Activated CD8-positive, alpha-beta memory T cell treated with anti-CD3 and anti-CD28 coated beads, Interleukin-2, amount 10 ng/mL, durations not matched to agents 7 days and 5 days (primary cell): ENCODE measurements at regions not wholly inside any gene's neighbourhood (a gene's known extent, or its start where the extent isn't known, plus 50 kb on each side); places are given as distances from the start of the nearest gene placed in this dataset.

Source experiments
- ATAC-seq: fragments of 150-1000 bp; cut with Tn5 transposase; one replicate; pipeline ENCODE4 v1.10.0; 2021; ENCODE audit warnings: moderate library complexity
- CTCF ChIA-PET: fragments of 350-600 bp; sonication (Branson Sonifier 250); formaldehyde crosslinking; loops from one replicate; lab custom pipeline; 2021; ENCODE audit warnings: antibody characterized with exemption; lab: Charles Lee
- DNase-seq: peaks from one replicate; pipeline ENCODE4 v3.0.0-alpha.2; 2020
- H3K27ac Mint-ChIP-seq: one replicate; pipeline ENCODE4 v1.8.0; 2021; ENCODE audit warnings: mild to moderate bottlenecking, mixed read lengths
- H3K27me3 Mint-ChIP-seq: one replicate; pipeline ENCODE4 v1.8.0; 2021; ENCODE audit warnings: mixed read lengths
- H3K36me3 Mint-ChIP-seq: one replicate; pipeline ENCODE4 v1.8.0; 2021; ENCODE audit warnings: mild to moderate bottlenecking, mixed read lengths
- H3K4me1 Mint-ChIP-seq: one replicate; pipeline ENCODE4 v1.8.0; 2021; ENCODE audit warnings: mixed read lengths
- H3K4me3 Mint-ChIP-seq: one replicate; pipeline ENCODE4 v1.8.0; 2021; ENCODE audit warnings: mild to moderate bottlenecking, moderate library complexity, mixed read lengths
- H3K9me3 Mint-ChIP-seq: one replicate; pipeline ENCODE4 v1.8.0; 2022; ENCODE audit warnings: low read depth, mixed read lengths

- no peak for DNase-seq
- CTCF ChIA-PET: no interaction called here
- no peak for ATAC-seq
- Mint-ChIP-seq H3K9me3 (no peaks in the 10 kb centered on the region), H3K4me1 (no peaks in the 10 kb centered on the region), H3K36me3 (no peaks in the 10 kb centered on the region), H3K4me3 (no peak overlapping the region), H3K27me3 (peaks cover 5% of the 10 kb centered on the region), H3K27ac (no peak overlapping the region)
These were observed 319.2 kb downstream of the LRATD1 start for GRCh38 chr2:14951569-14952285.

GRCh38 chr2:14952400-14952963 is 320.0 kb downstream of the LRATD1 start:
- Mint-ChIP-seq H3K9me3 (no peaks in the 10 kb centered on the region), H3K36me3 (no peaks in the 10 kb centered on the region), H3K4me1 (no peaks in the 10 kb centered on the region), H3K4me3 (no peak overlapping the region), H3K27ac (no peak overlapping the region), H3K27me3 (peaks cover 2% of the 10 kb centered on the region)
- CTCF ChIA-PET: no interaction called here
- ATAC-seq (no peak), DNase-seq (no peak)

DNA sequence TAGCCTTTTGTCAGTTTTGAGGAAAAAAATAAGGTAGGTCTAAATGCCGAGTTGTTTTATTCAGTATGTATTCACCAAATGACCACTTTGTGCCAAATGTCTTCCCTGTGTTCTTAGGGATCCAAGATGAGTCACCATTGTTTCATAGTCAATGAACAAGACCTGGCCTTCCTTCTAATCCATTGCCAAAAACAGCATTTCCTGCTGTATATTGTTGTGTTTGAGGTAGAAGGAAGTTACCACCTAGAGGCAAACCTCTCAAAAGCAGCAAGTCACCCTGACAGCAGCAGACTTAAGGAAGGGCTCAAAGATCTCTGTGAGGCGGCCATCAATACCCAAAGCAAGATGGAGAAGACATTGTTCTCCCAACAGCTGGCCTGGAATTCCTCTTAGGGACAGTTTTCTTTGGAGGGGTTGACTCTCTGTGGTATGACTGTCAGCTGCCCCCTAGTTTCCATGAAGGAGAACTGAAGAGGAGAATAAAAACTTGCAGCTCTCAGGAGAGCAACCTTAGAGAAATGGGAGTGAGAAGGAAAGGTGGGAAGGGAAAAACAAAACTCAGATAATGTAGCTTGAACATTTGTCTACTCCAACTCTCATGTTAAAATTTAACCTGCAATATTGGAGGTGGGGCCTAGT is 328.3 kb downstream of the LRATD1 start:
- Mint-ChIP-seq H3K27me3 (no peaks in the 10 kb centered on the region), H3K27ac (no peak overlapping the region), H3K36me3 (no peaks in the 10 kb centered on the region), H3K4me1 (no peaks in the 10 kb centered on the region), H3K4me3 (no peak overlapping the region), H3K9me3 (no peaks in the 10 kb centered on the region)
- no peak for ATAC-seq
- CTCF ChIA-PET: no interaction called here
- no peak for DNase-seq

GRCh38 chr2:14967729-14968128 is 335.2 kb downstream of the LRATD1 start:
- no peak overlapping the region for H3K27ac Mint-ChIP-seq
- no peak overlapping the region for H3K4me3 Mint-ChIP-seq
- H3K27me3 Mint-ChIP-seq: peaks cover 4% of the 10 kb centered on the region
- no peaks in the 10 kb centered on the region for H3K4me1 Mint-ChIP-seq
- no peak for ATAC-seq
- H3K9me3 Mint-ChIP-seq: peaks cover 3% of the 10 kb centered on the region
- CTCF ChIA-PET: no interaction called here
- DNase-seq: no peak
- H3K36me3 Mint-ChIP-seq: no peaks in the 10 kb centered on the region

DNA sequence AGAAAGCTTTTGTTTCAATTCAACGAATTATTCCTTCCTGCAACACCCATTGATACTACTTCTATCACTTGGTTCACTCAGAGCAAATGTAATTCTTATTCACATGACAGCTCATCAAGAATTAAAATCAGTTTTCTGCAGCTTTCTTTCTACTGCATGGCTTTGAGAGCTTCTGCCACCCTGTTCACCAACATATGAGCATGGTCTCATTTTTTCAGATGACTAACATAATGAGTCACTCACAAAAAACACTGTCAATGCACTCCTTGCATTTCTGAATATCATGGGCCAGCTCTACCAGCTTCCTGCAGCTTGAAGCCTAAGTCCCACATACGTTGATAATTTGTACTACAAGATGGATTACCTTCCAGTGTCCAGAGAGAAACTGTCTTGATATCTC is 342.9 kb downstream of the LRATD1 start:
- CTCF ChIA-PET: no interaction called here
- Mint-ChIP-seq H3K4me1 (no peaks in the 10 kb centered on the region), H3K27me3 (peaks cover 15% of the 10 kb centered on the region), H3K36me3 (no peaks in the 10 kb centered on the region), H3K4me3 (no peak overlapping the region), H3K9me3 (peaks cover 3% of the 10 kb centered on the region), H3K27ac (no peak overlapping the region)
- DNase-seq: no peak
- no peak for ATAC-seq

DNA sequence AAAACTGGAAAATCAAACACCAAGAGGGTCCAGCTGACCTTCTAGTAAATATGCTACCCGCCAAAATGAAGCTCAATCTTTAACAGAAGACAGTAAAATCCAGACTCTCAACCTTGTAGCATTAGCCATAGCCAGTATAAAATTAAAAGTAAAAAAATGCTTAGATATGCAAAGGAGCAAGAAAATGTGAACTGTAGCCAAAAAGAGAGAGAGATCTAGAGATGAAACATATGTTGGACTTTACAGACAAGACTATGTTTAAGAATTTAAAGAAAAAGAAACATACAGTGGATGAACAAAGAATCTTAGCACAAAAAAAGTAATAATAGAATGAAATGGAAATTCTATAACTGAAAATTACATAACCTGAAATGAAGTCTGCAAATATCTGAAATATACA is 344.5 kb downstream of the LRATD1 start:
- DNase-seq (no peak), ATAC-seq (no peak)
- CTCF ChIA-PET: no interaction called here
- peaks cover 13% of the 10 kb centered on the region for H3K27me3 Mint-ChIP-seq
- no peaks in the 10 kb centered on the region for H3K4me1 Mint-ChIP-seq
- no peaks in the 10 kb centered on the region for H3K36me3 Mint-ChIP-seq
- H3K27ac Mint-ChIP-seq: no peak overlapping the region
- no peak overlapping the region for H3K4me3 Mint-ChIP-seq
- H3K9me3 Mint-ChIP-seq: no peaks in the 10 kb centered on the region

- CTCF ChIA-PET: no interaction called here
- Mint-ChIP-seq H3K27me3 (peaks cover 13% of the 10 kb centered on the region), H3K4me3 (no peak overlapping the region), H3K9me3 (no peaks in the 10 kb centered on the region), H3K36me3 (no peaks in the 10 kb centered on the region), H3K4me1 (no peaks in the 10 kb centered on the region), H3K27ac (no peak overlapping the region)
- no peak for DNase-seq
- ATAC-seq: no peak
These were observed 346.3 kb downstream of the LRATD1 start for GRCh38 chr2:14978845-14979244.

DNA sequence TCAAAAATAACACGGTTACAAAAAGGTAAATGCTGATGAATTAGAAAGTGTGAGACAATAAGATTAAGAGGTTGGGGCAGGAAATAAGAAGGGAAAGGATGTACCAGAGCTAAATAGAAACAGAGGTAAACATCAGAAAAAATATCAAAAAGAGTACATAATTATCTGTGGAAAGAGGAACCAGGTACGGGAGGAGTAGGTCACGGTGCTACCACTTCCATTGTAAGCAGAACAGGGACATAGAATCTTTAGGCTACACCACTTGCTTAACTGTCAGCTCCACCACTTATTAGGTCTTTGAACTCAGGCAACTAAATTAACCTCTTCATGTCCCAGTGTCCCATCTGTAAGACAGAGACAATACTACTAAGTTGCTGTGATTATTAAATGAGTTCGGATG is 350.3 kb downstream of the LRATD1 start:
- H3K36me3 Mint-ChIP-seq: no peaks in the 10 kb centered on the region

DNA sequence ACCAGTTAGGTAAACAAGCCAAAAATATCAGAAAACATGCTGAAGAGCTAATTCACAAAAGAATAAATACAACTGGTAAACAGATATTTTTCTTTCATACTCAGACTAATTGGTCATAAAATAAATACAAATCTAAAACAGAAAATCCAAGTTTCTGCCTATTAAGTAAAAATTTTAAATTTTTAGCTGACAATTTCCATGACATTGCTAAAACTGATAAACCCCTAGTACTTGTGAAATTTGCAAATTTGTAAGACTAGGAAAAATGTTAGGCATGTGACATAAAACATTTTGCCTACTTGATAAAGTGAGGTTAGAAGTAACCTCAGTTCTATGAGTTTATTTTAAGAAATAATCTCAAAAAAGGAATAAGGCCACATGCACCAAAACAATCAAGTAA is 356.1 kb downstream of the LRATD1 start:
- H3K9me3 Mint-ChIP-seq: no peaks in the 10 kb centered on the region
- ATAC-seq: no peak

More for the DNA sequence above, 350.3 kb downstream of the LRATD1 start:
- no peaks in the 10 kb centered on the region for H3K9me3 Mint-ChIP-seq
- H3K27ac Mint-ChIP-seq: no peak overlapping the region
- DNase-seq (no peak), ATAC-seq (no peak)
- CTCF ChIA-PET: no interaction called here
- no peak overlapping the region for H3K4me3 Mint-ChIP-seq
- peaks cover 13% of the 10 kb centered on the region for H3K27me3 Mint-ChIP-seq
- H3K4me1 Mint-ChIP-seq: no peaks in the 10 kb centered on the region

GRCh38 chr2:14991723-14992122 is 359.2 kb downstream of the LRATD1 start:
- Mint-ChIP-seq H3K9me3 (no peaks in the 10 kb centered on the region), H3K27me3 (peaks cover 8% of the 10 kb centered on the region), H3K27ac (no peak overlapping the region), H3K4me1 (no peaks in the 10 kb centered on the region), H3K36me3 (no peaks in the 10 kb centered on the region), H3K4me3 (no peak overlapping the region)
- CTCF ChIA-PET: no interaction called here
- no peak for DNase-seq
- ATAC-seq: no peak

More for the DNA sequence above, 356.1 kb downstream of the LRATD1 start:
- no peak for DNase-seq
- Mint-ChIP-seq H3K4me3 (no peak overlapping the region), H3K27me3 (peaks cover 11% of the 10 kb centered on the region), H3K4me1 (no peaks in the 10 kb centered on the region), H3K27ac (no peak overlapping the region), H3K36me3 (no peaks in the 10 kb centered on the region)
- CTCF ChIA-PET: no interaction called here

DNA sequence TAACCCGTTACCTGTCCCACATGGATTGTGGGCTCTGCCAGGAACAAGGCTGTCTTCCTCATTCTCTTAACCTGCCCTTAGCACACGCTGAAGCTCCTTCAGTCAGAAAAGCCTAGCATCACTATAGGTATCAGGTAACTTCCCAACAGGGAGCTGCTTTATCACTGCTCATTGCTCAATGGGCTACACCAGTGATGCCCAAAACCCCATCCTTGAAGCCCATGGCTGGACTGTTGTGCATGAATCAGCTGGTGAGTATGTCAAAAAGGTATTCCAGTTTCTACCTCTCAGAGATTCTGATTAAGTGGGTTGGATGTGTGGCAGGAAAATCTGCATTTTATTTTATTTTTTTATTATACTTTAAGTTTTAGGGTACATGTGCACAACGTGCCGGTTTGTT is 362.2 kb downstream of the LRATD1 start:
- Mint-ChIP-seq H3K27me3 (peaks cover 7% of the 10 kb centered on the region), H3K27ac (no peak overlapping the region), H3K4me3 (no peak overlapping the region), H3K4me1 (no peaks in the 10 kb centered on the region), H3K36me3 (no peaks in the 10 kb centered on the region), H3K9me3 (no peaks in the 10 kb centered on the region)
- no peak for ATAC-seq
- DNase-seq: no peak
- CTCF ChIA-PET: no interaction called here

- H3K27ac Mint-ChIP-seq: no peak overlapping the region
These were observed 364.0 kb downstream of the LRATD1 start for GRCh38 chr2:14996351-14997014.

DNA sequence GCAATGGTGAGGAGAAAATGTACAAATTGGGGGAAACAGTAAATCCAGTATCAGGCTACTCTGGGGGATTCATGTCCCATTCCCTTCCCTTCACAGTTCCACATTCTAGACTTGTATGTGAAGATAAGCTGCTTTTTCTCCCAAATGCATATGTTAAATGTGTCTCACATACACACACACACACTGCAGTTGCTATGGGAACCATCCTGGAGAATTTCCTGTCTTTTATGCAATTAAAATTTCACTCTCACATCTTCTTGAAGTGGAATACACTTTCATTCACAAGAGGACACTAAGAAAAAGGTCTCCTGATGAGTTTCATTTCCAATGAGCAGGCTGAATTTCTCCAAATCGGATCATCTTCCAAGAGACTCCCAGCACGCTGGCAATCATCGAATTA is 366.0 kb downstream of the LRATD1 start:
- DNase-seq (no peak), ATAC-seq (no peak)
- Mint-ChIP-seq H3K4me1 (no peaks in the 10 kb centered on the region), H3K27me3 (peaks cover 7% of the 10 kb centered on the region), H3K9me3 (no peaks in the 10 kb centered on the region), H3K4me3 (no peak overlapping the region), H3K27ac (no peak overlapping the region), H3K36me3 (no peaks in the 10 kb centered on the region)
- CTCF ChIA-PET: no interaction called here

More at GRCh38 chr2:14996351-14997014, 364.0 kb downstream of the LRATD1 start:
- no peak for DNase-seq
- Mint-ChIP-seq H3K4me1 (no peaks in the 10 kb centered on the region), H3K27me3 (peaks cover 7% of the 10 kb centered on the region), H3K9me3 (no peaks in the 10 kb centered on the region), H3K4me3 (no peak overlapping the region), H3K36me3 (no peaks in the 10 kb centered on the region)
- CTCF ChIA-PET: no interaction called here
- ATAC-seq: no peak
